HG03159 (cell line): ENCODE measurements at regions not wholly inside any gene's neighbourhood (a gene's known extent, or its start where the extent isn't known, plus 50 kb on each side); places are given as distances from the start of the nearest gene placed in this dataset.
"Not testable (repeated sequence)": the region's sequence is repeated elsewhere in the genome, so short reads cannot be mapped to it uniquely, and the experiment has no call there.

Experiments used
- ATAC-seq: cut with Tn5 transposase; IDR thresholded peaks from one replicate; pipeline ENCODE4 v1.9.1; 2021; ENCODE audit warnings: mild to moderate bottlenecking, moderate library complexity; ENCODE audit not compliant: unreplicated experiment

DNA sequence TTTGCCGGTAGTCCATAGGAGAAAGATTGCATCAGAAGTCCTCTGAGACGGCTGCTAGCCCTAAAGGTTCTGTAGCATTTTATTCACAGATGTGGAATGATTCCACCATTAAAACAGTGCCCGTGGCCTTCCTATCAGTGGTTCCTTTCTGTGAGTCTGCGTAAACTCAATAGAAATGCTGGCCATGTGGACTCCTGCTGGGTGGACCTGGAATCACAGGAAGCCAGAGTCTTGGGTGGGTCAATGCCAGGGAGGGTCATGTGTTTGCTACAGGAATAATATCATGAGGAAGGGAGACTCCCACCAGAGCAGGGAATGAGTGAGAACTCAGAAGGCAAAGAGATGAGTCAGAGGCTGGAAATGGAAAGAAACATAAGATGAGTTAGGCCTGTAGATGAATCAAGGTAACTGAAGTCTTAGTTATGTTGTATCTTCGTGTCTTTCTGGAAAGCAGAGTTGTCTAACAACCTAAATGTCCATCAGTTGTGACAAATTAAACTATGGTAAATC lies 410.4 kb upstream of the AUTS2 start:
- no peak for ATAC-seq

DNA sequence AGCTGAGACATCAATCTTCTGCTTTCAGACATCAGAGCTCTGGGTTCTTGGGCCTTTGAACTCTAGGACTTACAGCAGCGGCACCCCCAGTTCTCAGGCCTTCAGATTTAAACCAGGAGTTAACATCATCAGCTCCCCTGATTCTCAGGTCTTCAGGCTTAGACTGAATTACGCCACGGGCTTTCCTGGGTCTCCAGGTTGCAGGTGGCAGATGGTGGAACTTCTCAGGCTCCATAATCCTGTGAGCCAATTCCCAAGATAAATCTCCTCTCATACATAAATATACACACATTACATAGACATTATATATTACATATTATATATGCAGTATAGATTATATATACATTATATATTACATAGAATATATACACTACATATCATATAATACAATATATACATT lies 408.9 kb upstream of the AUTS2 start:
- ATAC-seq = no peak

- no peak for ATAC-seq
Observed at GRCh38 chr7:69190025-69190424, 408.2 kb upstream of the AUTS2 start.

GRCh38 chr7:69190763-69191162 lies 407.5 kb upstream of the AUTS2 start:
- ATAC-seq = no peak

- ATAC-seq = peak; percentile 74
Observed at GRCh38 chr7:69192134-69192533, 406.1 kb upstream of the AUTS2 start.

DNA sequence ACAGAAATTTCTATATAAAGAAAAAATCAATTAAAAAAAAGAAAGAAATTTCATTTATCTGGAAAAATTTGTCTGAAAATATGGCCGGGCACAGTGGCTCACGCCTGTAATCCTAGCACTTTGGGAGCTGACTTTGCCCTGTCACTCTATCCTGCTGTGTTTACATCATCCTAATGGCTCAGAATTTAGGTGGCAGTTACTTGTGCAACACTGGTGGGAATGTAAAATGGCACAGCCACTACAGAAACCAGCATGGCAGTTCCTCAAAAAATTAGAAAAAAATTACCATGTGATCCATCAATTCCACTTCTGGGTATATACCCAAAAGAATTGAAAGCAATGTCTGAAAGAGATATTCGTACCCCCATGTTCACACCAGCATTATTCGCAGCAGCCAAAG lies 405.2 kb upstream of the AUTS2 start:
- no peak for ATAC-seq

GRCh38 chr7:69196593-69196992 lies 401.7 kb upstream of the AUTS2 start:
- ATAC-seq = no peak

GRCh38 chr7:69198250-69198649 lies 400.0 kb upstream of the AUTS2 start:
- ATAC-seq = no peak

GRCh38 chr7:69199041-69199440 lies 399.2 kb upstream of the AUTS2 start:
- no peak for ATAC-seq

DNA sequence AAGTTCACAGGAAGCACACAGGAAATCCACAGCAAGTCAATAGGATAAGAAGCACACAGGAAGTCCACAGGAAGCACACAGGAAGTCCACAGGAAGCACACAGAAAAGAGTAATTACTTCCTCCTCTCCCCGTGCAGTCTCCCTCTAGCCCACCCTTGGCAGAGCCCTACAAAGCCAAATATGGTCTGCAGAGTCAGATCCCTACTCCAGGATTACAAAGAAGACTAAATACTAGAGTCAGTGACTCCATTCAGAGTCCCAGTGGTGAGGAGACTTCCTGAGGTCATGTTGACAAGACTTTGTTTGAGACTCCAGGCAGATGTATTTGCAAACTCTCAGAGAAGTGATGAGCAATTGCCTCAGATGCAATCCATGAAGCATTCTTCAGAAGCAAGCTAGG lies 398.6 kb upstream of the AUTS2 start:
- ATAC-seq = no peak

GRCh38 chr7:69203871-69204270 lies 394.4 kb upstream of the AUTS2 start:
- no peak for ATAC-seq

DNA sequence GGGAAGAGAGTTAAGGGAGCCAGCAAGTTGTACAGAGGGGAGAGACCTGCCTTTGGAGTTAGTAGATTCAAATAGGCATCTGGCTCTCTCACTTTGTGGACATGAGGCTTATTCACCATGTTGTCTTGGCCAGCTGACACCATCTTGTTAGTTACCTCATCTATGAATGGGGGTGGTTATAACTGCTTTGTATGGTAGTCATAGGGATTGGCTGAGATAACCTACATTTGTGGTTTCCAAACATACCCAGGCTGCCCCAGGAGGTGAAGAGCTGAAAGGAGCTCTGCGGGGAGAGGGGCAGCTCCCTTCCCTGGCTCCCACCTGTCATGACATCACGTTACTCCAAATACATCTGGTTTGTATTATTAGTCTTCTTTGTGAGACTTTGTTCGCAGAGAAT lies 393.3 kb upstream of the AUTS2 start:
- no peak for ATAC-seq

DNA sequence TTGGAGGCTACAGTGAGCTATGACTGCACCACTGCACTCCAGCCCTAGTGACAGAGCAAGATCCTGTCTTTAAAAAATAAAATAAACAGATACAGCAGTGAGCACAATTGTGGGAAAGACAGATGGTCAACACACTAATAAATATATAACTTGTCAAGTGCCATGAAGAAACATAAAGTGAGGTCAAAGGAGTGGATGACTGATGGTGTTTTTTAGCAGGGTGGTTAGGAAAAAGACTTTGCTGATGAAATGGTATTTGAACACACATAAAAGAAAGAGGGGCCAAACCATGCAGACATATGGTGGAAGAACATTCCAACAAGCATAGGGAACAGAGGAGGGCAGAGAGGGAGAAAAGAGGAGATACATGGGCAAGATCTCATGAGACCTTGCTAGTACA lies 392.7 kb upstream of the AUTS2 start:
- no peak for ATAC-seq

DNA sequence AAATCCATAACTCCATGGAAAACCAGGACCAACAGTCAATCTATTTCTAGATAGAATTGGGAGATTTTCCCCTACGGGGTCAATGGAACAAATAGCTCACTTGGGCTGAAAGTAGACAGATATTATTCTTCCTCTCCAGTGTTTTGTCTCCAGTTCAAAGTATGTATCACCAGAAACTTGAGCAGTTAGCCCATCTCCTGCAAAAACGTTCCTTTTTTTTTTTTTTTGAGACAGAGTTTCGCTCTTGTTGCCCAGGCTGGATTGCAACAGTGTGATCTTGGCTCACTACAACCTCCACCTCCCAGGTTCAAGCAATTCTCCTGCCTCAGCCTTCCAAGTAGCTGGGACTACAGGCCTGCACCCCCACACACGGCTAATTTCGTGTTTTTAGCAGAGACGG lies 390.0 kb upstream of the AUTS2 start:
- no peak for ATAC-seq

DNA sequence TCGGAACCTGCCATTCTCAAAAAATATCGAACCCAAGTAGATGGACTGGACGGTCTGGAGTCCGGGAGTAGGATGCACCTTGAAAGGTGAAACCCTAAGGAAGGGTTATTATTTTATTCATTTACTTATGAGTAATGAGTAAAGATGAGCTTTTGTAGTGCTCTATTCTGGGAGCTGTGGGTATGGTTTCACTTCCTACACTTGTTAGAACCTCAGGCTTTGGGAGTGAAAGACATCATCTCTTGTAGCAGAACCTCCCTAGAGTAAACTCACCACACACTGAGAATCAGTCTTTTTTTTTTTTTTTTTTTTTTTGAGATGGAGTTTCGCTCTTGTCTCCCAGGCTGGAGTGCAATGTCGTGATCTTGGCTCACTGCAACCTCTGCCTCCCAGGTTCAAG lies 389.4 kb upstream of the AUTS2 start:
- peak; percentile 95 for ATAC-seq

GRCh38 chr7:69211336-69211735 lies 386.9 kb upstream of the AUTS2 start:
- ATAC-seq = no peak

- peak; percentile 50 for ATAC-seq
Observed at GRCh38 chr7:69211739-69212138, 386.5 kb upstream of the AUTS2 start.

DNA sequence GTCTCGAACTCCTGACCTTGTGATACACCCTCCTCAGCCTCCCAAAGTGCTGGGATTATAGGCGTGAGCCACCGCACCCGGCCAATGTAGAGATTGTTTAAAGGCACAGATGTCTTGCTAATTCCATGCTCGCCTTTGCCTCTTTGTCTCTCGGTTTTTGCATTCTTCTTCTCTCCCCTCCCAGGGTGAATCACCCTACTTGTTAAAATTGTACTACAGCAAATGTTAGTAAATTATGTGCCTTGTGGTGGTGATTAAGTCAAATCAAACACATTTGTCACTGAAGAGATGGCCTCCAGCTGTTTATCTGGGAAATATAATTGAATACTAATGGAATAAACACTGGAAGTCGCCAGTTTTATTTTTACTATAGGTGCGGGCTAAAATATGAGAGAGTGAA lies 384.4 kb upstream of the AUTS2 start:
- ATAC-seq = no peak

DNA sequence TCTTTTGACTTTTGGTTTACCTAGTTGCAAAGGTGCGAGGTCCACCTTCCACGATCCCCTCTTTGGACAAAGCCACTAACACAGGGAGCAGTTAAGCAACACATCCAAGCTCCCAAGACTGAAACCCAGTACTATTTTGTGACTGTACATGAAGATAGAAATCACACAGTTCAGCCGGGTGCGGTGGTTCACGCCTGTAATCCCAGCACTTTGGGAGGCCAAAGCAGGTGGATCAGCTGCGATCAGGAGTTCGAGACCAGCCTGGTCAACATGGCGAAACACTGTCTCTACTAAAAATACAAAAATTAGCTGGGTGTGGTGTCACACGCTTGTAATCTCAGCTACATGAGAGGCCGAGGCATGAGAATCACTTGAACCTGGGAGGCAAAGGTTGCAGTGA lies 382.8 kb upstream of the AUTS2 start:
- ATAC-seq = not testable (repeated sequence)

DNA sequence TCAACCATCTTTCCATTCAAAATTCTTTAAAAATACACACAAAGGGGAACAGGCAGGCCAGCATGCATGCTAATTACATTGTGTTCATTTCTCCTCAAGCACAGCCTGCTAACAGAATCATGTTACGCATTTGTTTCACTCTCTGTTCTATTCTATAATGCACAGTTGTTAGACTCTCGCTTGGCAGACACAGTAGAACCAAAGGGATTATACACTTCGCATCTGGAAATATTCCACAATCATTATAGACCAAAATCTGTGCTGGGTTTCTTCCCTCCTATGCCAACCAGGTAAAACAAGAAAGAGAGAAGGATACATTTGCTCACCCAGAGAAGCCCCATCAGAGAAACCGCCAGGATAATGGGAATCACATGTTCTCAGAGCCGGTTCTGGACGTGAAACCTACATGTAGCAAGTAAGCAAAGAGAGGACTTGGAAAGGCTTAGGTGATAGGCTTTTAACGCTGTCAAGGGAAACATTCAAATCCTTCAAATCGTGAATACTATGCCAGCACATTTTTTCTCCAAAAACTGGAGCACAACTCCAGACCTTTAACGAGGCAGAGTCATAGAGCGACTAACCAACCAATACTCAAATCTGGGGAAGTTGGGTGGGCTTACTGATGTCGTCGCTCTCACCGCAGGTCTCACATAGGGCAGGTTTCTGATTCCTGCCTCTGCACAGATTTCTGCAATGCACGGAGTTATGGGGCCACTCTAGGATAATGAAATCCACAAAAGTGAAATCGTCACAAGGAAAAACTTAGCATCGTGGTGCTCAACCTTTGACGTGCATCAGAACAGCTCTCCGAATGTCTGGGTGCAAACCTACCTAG lies 380.5 kb upstream of the AUTS2 start:
- no peak for ATAC-seq

- ATAC-seq = no peak
Observed at GRCh38 chr7:69218576-69218975, 379.7 kb upstream of the AUTS2 start.

DNA sequence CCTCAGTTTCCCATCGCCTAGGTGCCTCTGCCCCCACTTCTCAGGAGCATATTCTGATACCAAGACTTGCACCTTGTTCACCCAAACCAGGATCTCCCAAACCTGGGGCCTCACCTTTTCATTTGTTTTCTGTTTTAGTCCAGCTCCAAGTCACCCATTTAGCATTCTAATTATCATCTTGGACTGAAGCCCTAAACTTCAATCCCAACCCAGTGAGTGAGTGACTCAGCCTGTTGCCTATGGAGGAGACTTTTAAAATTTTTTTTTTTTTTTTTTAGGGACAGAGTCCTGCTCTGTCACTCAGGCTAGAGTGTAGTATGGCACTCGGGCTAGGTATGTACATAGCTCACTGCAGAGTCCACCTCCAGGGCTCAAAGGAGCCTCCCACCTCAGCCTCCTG lies 378.9 kb upstream of the AUTS2 start:
- ATAC-seq = no peak
